ENCODE measurements at regions not wholly inside any gene's neighbourhood (a gene's known extent, or its start where the extent isn't known, plus 50 kb on each side); places are given as distances from the start of the nearest gene placed in this dataset.
A peak's percentile ranks its signal among the peaks of the same experiment; 100 is the strongest.

DNA sequence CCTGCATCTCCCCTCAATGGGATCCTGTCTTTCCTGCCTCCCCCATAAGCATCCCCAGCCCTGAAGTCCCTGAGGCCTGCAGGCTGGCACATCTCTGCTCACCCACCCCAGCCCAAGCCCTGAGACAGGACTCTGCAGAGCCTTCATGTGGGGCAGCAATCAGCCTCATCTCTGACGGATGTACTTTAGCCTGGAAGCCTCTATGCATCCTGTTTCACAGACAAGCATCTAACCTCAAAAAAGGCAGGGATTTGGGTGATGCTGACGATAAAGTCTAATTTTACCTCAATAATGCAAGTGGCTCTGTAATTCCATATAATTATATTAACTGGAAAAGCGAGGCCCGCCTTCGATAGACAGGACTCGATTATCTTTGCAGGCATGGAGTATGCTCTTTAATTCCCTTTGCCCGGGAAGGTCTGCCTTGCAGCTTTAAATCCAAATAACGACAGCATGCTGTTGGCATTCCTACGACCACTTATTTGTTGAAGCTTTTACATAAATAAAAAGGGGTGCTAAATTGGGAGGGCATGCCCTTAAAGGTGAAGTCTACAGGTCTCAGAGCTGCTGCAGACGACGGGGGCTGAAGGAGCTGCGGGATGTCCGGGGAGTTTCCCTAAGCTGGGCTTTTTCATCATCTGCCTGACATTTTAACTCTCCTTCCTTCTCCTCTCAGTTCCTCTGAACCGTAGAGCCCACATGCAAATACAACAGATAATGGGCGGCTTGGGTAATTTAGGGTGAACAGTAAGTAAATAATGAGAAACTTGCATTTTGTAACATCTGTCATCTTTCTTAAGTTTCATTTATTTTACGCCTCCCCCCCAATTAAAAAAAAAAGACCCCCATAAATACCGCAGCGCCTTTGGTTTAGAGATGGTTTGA, 211.5 kb downstream of the URI1 start:
- no peaks in the 10 kb centered on the region for H3K9me3 ChIP-seq
- peaks cover 34% of the 10 kb centered on the region for H3K4me1 ChIP-seq
- H3K27me3 ChIP-seq: no peaks in the 10 kb centered on the region
- peak; percentile 77 for DNase-seq
- H3K36me3 ChIP-seq: no peaks in the 10 kb centered on the region
- TF ChIP-seq, protein P1, sequence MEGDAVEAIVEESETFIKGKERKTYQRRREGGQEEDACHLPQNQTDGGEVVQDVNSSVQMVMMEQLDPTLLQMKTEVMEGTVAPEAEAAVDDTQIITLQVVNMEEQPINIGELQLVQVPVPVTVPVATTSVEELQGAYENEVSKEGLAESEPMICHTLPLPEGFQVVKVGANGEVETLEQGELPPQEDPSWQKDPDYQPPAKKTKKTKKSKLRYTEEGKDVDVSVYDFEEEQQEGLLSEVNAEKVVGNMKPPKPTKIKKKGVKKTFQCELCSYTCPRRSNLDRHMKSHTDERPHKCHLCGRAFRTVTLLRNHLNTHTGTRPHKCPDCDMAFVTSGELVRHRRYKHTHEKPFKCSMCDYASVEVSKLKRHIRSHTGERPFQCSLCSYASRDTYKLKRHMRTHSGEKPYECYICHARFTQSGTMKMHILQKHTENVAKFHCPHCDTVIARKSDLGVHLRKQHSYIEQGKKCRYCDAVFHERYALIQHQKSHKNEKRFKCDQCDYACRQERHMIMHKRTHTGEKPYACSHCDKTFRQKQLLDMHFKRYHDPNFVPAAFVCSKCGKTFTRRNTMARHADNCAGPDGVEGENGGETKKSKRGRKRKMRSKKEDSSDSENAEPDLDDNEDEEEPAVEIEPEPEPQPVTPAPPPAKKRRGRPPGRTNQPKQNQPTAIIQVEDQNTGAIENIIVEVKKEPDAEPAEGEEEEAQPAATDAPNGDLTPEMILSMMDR (IDR thresholded peaks at IDR 0.05; ENCODE audit: low read depth, low read length): no peak
- H3K4me3 ChIP-seq (ENCODE audit: low read depth, low read length): peak overlapping the region; percentile 50

DNA sequence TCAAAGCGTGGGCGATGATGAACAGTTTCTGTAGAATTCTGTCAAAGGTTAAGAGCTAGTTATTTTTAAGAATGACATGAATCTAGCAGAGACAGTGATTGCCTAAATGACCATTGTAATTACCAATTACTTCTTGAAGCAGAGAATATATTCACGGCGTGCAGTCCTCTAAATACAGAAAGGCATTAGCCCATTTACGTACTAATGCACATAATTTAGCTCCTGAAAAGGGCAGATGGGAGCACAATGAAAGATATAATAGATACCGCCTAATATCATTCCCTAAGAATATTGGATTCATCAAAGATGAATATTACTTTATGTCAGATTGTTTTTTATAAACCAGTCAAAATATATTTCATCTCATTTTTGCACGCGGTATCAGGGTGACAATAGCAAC, 212.4 kb downstream of the URI1 start:
- H3K27me3 ChIP-seq: no peaks in the 10 kb centered on the region
- peaks cover 34% of the 10 kb centered on the region for H3K4me1 ChIP-seq
- DNase-seq: no peak
- TF ChIP-seq, protein P1 (IDR thresholded peaks at IDR 0.05; ENCODE audit: low read depth, low read length): no peak
- peak overlapping the region; percentile 50 for H3K4me3 ChIP-seq (ENCODE audit: low read depth, low read length)
- no peaks in the 10 kb centered on the region for H3K36me3 ChIP-seq
- no peaks in the 10 kb centered on the region for H3K9me3 ChIP-seq

DNA sequence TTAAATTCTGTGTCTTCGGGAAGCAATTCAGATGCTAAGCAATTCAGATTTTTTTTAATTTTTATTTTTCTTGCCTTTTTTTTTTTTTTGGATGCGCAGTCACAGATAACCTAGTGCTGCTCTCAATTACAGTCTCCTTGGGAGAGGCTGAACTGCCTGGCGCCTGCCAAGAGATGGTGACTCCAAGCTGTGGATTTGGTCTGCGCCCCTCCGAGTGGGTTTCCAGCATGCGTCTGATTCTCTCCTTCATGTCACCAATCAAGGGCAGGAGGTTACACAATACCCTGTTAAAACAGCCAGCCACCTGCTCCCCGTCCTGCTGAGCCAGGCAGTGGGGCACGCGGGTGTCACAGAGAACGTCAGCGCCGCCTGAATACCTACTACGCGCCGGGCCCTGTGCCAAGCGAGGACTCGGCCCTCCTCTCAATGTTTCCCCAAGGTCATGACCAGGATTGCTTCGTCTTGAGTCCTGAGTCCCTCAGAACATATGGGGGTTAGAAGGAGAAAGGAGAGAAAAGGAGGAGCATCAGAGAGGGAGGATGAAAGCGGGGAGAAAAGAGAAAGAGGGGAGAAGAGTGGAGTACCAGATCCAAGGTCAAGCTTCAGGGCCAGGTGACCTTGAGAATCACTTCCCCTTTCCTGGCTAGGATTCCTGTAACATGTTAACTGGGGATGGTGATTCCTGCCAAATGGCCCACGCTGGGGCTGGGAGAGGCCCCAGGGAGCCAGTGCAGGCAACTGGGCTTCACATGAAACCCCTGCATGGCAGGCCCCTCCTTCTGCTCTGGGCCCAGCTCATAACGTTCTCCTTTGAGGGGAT, 213.6 kb downstream of the URI1 start:
- TF ChIP-seq, protein P1 (IDR thresholded peaks at IDR 0.05; ENCODE audit: low read depth, low read length): peak; percentile 3; the same call in 1 of the 2 replicates
- no peaks in the 10 kb centered on the region for H3K27me3 ChIP-seq
- DNase-seq: peak; percentile 39

DNA sequence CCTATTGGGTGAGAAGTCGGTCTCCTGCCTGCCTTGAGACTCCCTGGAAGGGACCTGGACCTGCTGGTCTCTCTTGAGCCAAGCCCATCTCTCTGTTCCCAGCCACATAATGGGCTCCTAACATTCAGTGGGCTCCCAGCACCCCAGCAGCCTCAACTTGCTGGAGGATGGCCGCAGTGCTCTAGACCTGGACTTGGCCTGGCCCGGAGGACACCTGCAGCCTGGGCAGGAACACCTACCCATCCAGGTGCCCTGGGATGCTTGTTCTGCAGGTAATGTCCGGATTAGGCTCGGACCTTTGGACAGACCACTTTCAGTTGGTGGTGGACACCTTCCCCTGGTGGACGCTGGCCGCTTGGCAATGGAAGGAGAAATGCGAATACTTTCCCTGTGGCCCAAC, 214.6 kb downstream of the URI1 start:
- H3K36me3 ChIP-seq: no peaks in the 10 kb centered on the region
- peaks cover 33% of the 10 kb centered on the region for H3K4me1 ChIP-seq
- DNase-seq: no peak
- no peak overlapping the region for H3K4me3 ChIP-seq (ENCODE audit: low read depth, low read length)
- no peaks in the 10 kb centered on the region for H3K27me3 ChIP-seq
- H3K9me3 ChIP-seq: no peaks in the 10 kb centered on the region
- TF ChIP-seq, protein P1 (IDR thresholded peaks at IDR 0.05; ENCODE audit: low read depth, low read length): no peak

More for the DNA sequence above, 213.6 kb downstream of the URI1 start:
- H3K4me3 ChIP-seq (ENCODE audit: low read depth, low read length): no peak overlapping the region
- peaks cover 30% of the 10 kb centered on the region for H3K4me1 ChIP-seq
- no peaks in the 10 kb centered on the region for H3K36me3 ChIP-seq
- H3K9me3 ChIP-seq: no peaks in the 10 kb centered on the region

DNA sequence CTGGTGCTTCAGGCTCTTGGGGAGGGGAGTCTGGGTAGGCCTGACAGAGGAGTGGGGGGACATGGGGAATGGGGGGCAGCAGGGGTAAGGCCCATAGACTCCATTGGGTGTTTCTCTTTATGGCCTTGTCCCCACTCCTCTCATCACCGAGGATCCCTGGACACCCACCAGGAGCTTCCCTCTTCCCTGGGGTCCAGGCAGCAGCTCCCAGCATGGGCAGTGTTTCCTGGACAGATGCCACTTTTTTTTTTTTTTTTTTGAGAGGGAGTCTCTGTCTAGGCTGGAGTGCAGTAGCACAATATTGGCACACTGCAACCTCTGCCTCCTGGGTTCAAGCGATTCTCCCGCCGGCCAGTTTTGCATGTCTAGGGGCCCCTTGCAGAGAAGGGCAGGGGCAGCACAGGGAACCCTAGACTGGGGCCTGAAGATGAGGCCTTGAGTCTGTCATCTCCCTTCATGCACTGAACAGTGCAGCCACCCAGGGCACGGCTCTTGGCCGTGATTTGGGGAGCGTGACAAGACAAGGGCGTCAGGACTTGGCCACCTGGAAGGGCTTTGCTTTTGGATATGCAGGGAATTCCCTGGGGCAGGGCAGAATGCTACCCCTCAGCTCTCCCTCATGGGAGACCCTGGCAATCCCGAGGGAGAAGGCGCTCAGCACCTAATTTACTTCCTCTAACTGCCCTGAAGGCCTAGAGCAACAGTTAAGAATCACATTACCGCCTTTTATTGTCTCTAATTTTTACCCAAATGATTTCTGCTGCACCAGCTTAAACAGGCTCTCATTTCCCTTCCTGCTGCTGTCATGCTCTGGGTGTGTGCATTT, 213.9 kb upstream of the ZNF536 start:
- H3K4me3 ChIP-seq (ENCODE audit: low read depth, low read length): no peak overlapping the region
- H3K27me3 ChIP-seq: no peaks in the 10 kb centered on the region
- no peaks in the 10 kb centered on the region for H3K9me3 ChIP-seq
- H3K4me1 ChIP-seq: peaks cover 27% of the 10 kb centered on the region
- no peaks in the 10 kb centered on the region for H3K36me3 ChIP-seq
- DNase-seq: no peak
- TF ChIP-seq, protein P1 (IDR thresholded peaks at IDR 0.05; ENCODE audit: low read depth, low read length): no peak

Data from BE2C (cell line).